Motor neuron (in vitro differentiated cells): ENCODE measurements at regions not wholly inside any gene's neighbourhood (a gene's known extent, or its start where the extent isn't known, plus 50 kb on each side); places are given as distances from the start of the nearest gene placed in this dataset.

Source experiments
- ATAC-seq, 8 experiments: fragments of 200-7000 bp; cut with Tn5 transposase; replicated peaks in 6 of 8; 2 replicates each; pipeline ENCODE4 v1.8.0; 2021; ENCODE audit warnings: mild to moderate bottlenecking in 8 of 8, moderate library complexity in 8 of 8
- H3K27ac ChIP-seq, 2 donors: fragments of 250-450 bp; sonication (Bioruptor Pico); 2 replicates each; pipeline ENCODE4 v1.9.0; 2021; ENCODE audit warnings: antibody characterized with exemption in 2 of 2, mild to moderate bottlenecking in 2 of 2, moderate library complexity in 1 of 2
- H3K4me1 ChIP-seq, 2 donors: fragments of 250-450 bp; sonication (Bioruptor Pico); replicated peaks in 1 of 2; 2 replicates each; pipeline ENCODE4 v1.6.1; 2021; ENCODE audit warnings: antibody characterized with exemption in 2 of 2, mild to moderate bottlenecking in 2 of 2, moderate library complexity in 1 of 2
- H3K4me3 ChIP-seq, 5 donors: fragments of 250-450 bp; sonication (Bioruptor Pico); 2 replicates each; pipeline ENCODE4 v1.9.0; 2021; ENCODE audit warnings: antibody characterized with exemption in 5 of 5, mild to moderate bottlenecking in 5 of 5, moderate library complexity in 4 of 5
- WGBS, 10 experiments: fragments of 450-650 bp; shearing (Covaris generic); methylation state at CpG; one replicate each; pipeline ENCODE4 v1.0.0; 2022; 5-methylcytosine and 5-hydroxymethylcytosine counted together
- in situ Hi-C, 9 experiments: fragments of 400-800 bp; cut with MboI; loops; one replicate each; pipeline ENCODE4 v1.15.0; 2021; ENCODE audit warnings: low sequenced_read_pairs in 9 of 9, low pct_unique_long_range_greater_than_20kb in 2 of 9; ENCODE audit not compliant: unreplicated experiment in 9 of 9

GRCh38 chr16:55398762-55399161, 74.8 kb downstream of the IRX6 start:
- no peak overlapping the region for H3K4me3 ChIP-seq
- 32 to 100% (median 60%) methylated on average over 1 to 6 of the region's 10 CpGs; no CpG with 5 or more reads in 2 of the 10 experiments for WGBS, 10 experiments
- in situ Hi-C loops = loop anchor here in 2 of 9 experiments (25.0 kb wide), 1 partner anchor 461 kb away; the partner anchor contains the start of gene IRX5 (in 2 of the 2)
- H3K27ac ChIP-seq = no peak overlapping the region
- peaks cover 15 to 17% of the 10 kb centered on the region in 2 donors for H3K4me1 ChIP-seq
- ATAC-seq = peak in 5 of 8 experiments; percentile 21 to 71 (median 56)

GRCh38 chr16:55399911-55400310, 75.9 kb downstream of the IRX6 start:
- Histone ChIP-seq H3K4me1 (peaks cover 13 to 15% of the 10 kb centered on the region in 2 donors), H3K27ac (no peak overlapping the region), H3K4me3 (no peak overlapping the region)
- in situ Hi-C loops = loop anchor here in 2 of 9 experiments (25.0 kb wide), 1 partner anchor 463 kb away; the partner anchor contains the start of gene IRX5 (in 2 of the 2)
- peak in 1 of 8 experiments; percentile 40 for ATAC-seq
- 0 to 100% (median 87%) methylated on average over 1 to 5 of the region's 5 CpGs for WGBS, 10 experiments

- no peak overlapping the region for H3K27ac ChIP-seq
- H3K4me3 ChIP-seq = no peak overlapping the region
- 17 to 100% (median 86%) methylated on average over 1 to 3 of the region's 3 CpGs; no CpG with 5 or more reads in 3 of the 10 experiments for WGBS, 10 experiments
- H3K4me1 ChIP-seq = peaks cover 13 to 15% of the 10 kb centered on the region in 2 donors
- in situ Hi-C loops = no loop called here
- no peak for ATAC-seq
Observed at GRCh38 chr16:55401046-55401445, 77.0 kb downstream of the IRX6 start.

GRCh38 chr16:55403464-55403863, 75.5 kb upstream of the MMP2 start:
- peaks cover 13 to 17% of the 10 kb centered on the region in 2 donors for H3K4me1 ChIP-seq
- ATAC-seq = peak in 1 of 8 experiments; percentile 27
- H3K27ac ChIP-seq = no peak overlapping the region
- H3K4me3 ChIP-seq = no peak overlapping the region
- in situ Hi-C loops = no loop called here
- 20 to 73% (median 53%) methylated on average over 1 of the region's 1 CpG; no CpG with 5 or more reads in 2 of the 10 experiments for WGBS, 10 experiments

- no peak for ATAC-seq
- 0 to 100% (median 90%) methylated on average over 1 to 2 of the region's 2 CpGs; no CpG with 5 or more reads in 5 of the 10 experiments for WGBS, 10 experiments
- Histone ChIP-seq H3K4me3 (no peak overlapping the region), H3K4me1 (peaks cover 3 to 9% of the 10 kb centered on the region in 2 donors), H3K27ac (no peak overlapping the region)
- in situ Hi-C loops = no loop called here
Observed at GRCh38 chr16:55406651-55407050, 72.3 kb upstream of the MMP2 start.

GRCh38 chr16:55408661-55409060, 70.3 kb upstream of the MMP2 start:
- Histone ChIP-seq H3K4me3 (no peak overlapping the region), H3K27ac (no peak overlapping the region), H3K4me1 (peaks cover 3 to 9% of the 10 kb centered on the region in 2 donors)
- 0 to 89% (median 63%) methylated on average over 2 to 6 of the region's 6 CpGs; no CpG with 5 or more reads in 2 of the 10 experiments for WGBS, 10 experiments
- ATAC-seq = peak in 1 of 8 experiments; percentile 35
- in situ Hi-C loops = no loop called here

- in situ Hi-C loops = no loop called here
Observed at GRCh38 chr16:55411231-55411630, 67.8 kb upstream of the MMP2 start.

GRCh38 chr16:55418586-55418985, 60.4 kb upstream of the MMP2 start:
- Histone ChIP-seq H3K4me1 (no peaks in the 10 kb centered on the region), H3K4me3 (no peak overlapping the region), H3K27ac (no peak overlapping the region)
- in situ Hi-C loops = no loop called here
- 40 to 100% (median 70%) methylated on average over 1 to 2 of the region's 2 CpGs; no CpG with 5 or more reads in 3 of the 10 experiments for WGBS, 10 experiments
- ATAC-seq = peak in 1 of 8 experiments; percentile 68

More at GRCh38 chr16:55411231-55411630, 67.8 kb upstream of the MMP2 start:
- 0 to 100% (median 67%) methylated on average over 1 to 3 of the region's 3 CpGs; no CpG with 5 or more reads in 4 of the 10 experiments for WGBS, 10 experiments
- H3K4me1 ChIP-seq = peaks cover 3 to 9% of the 10 kb centered on the region in 2 donors
- H3K4me3 ChIP-seq = no peak overlapping the region
- ATAC-seq = peak in 3 of 8 experiments; percentile 58 to 99 (median 59)
- no peak overlapping the region for H3K27ac ChIP-seq

- 10 to 76% (median 55%) methylated on average over 3 to 9 of the region's 9 CpGs; no CpG with 5 or more reads in 1 of the 10 experiments for WGBS, 10 experiments
- H3K27ac ChIP-seq = no peak overlapping the region
- peaks cover 0 to 6% of the 10 kb centered on the region in 2 donors for H3K4me1 ChIP-seq
- no peak for ATAC-seq
- in situ Hi-C loops = no loop called here
- no peak overlapping the region for H3K4me3 ChIP-seq
Observed at GRCh38 chr16:55421226-55421625, 57.8 kb upstream of the MMP2 start.

GRCh38 chr16:55426865-55427484, 52.0 kb upstream of the MMP2 start:
- in situ Hi-C loops = no loop called here
- 0 to 100% (median 60%) methylated on average over 1 to 3 of the region's 5 CpGs; no CpG with 5 or more reads in 3 of the 10 experiments for WGBS, 10 experiments
- ATAC-seq = peak in 1 of 8 experiments; percentile 45
- no peak overlapping the region for H3K27ac ChIP-seq
- H3K4me3 ChIP-seq = no peak overlapping the region
- peaks cover 0 to 10% of the 10 kb centered on the region in 2 donors for H3K4me1 ChIP-seq
